H1 (cell line): ENCODE measurements at regions not wholly inside any gene's neighbourhood (a gene's known extent, or its start where the extent isn't known, plus 50 kb on each side); places are given as distances from the start of the nearest gene placed in this dataset.

Experiments used
- CTCF ChIA-PET: fragments of 300-600 bp; sonication (Branson Sonifier 250); formaldehyde crosslinking; loops from one replicate; lab custom pipeline; 2021; ENCODE audit not compliant: partially characterized antibody; lab: Charles Lee
- POLR2A ChIA-PET: fragments of 300-600 bp; sonication (Branson Sonifier 250); formaldehyde crosslinking; loops from one replicate; lab custom pipeline; 2021; ENCODE audit warnings: inconsistent platforms; ENCODE audit not compliant: partially characterized antibody; lab: Charles Lee
- DNase-seq, 2 experiments: peaks; one replicate each; pipeline versions ENCODE4 v3.0.0 to v3.0.0-alpha.2; 2010 to 2022; ENCODE audit warnings: low spot score in 2 of 2, low read depth in 1 of 2, mixed read lengths in 1 of 2
- FAIRE-seq: peaks from 2 replicates; lab custom pipeline; 2011; peaks lifted over from hg19 to GRCh38; lab: Jason Lieb, UNC
- H2AFZ ChIP-seq: 2 replicates; pipeline ENCODE4 v1.8.1; 2012; ENCODE audit warnings: low read length, inconsistent platforms
- H2AK5ac ChIP-seq: 2 replicates; pipeline ENCODE4 v1.6.1; 2013; ENCODE audit warnings: low read depth, low read length
- H2BK120ac ChIP-seq: replicated peaks from 2 replicates; pipeline ENCODE3; 2013; ENCODE audit warnings: low read depth, low read length, inconsistent platforms
- H2BK12ac ChIP-seq: 2 replicates; pipeline ENCODE4 v1.6.1; 2013; ENCODE audit warnings: low read depth, low read length
- H2BK15ac ChIP-seq: 2 replicates; pipeline ENCODE4 v1.6.1; 2013; ENCODE audit warnings: low read length
- H2BK20ac ChIP-seq: 2 replicates; pipeline ENCODE4 v1.6.1; 2013; ENCODE audit warnings: low read length
- H2BK5ac ChIP-seq: 2 replicates; pipeline ENCODE4 v1.6.1; 2013; ENCODE audit warnings: low read depth, low read length
- H3K14ac ChIP-seq: 2 replicates; pipeline ENCODE4 v1.6.1; 2013; ENCODE audit warnings: inconsistent platforms; ENCODE audit not compliant: insufficient read length
- H3K18ac ChIP-seq: 2 replicates; pipeline ENCODE4 v1.6.1; 2013; ENCODE audit warnings: low read length; ENCODE audit errors: extremely low read depth
- H3K23ac ChIP-seq: 2 replicates; pipeline ENCODE4 v1.6.1; 2013; ENCODE audit warnings: inconsistent platforms; ENCODE audit not compliant: insufficient read length
- H3K23me2 ChIP-seq: 2 replicates; pipeline ENCODE4 v1.6.1; 2013; ENCODE audit warnings: low read depth, low read length
- H3K27ac ChIP-seq: 2 replicates; pipeline ENCODE4 v1.6.1; 2011; ENCODE audit warnings: low read depth, low read length, inconsistent platforms
- H3K27me3 ChIP-seq, 4 experiments: replicated peaks in 1 of 4; 1 replicate in 1 of 4; 2 replicates in 3 of 4; pipeline versions ENCODE4 v1.6.1 to v1.8.1; 2011 to 2013; ENCODE audit warnings: low read length in 3 of 4, mild to moderate bottlenecking in 3 of 4, inconsistent platforms in 2 of 4, mixed read lengths in 2 of 4, moderate library complexity in 1 of 4; ENCODE audit not compliant: control insufficient read depth in 3 of 4, insufficient read depth in 3 of 4; ENCODE audit errors: extremely low read depth in 1 of 4
- H3K36me3 ChIP-seq, 4 experiments: 2 replicates each; pipeline versions ENCODE4 v1.6.1 to v1.8.1; 2011 to 2013; ENCODE audit warnings: mild to moderate bottlenecking in 4 of 4, low read length in 3 of 4, moderate library complexity in 2 of 4, control low read depth in 1 of 4, inconsistent platforms in 1 of 4; ENCODE audit not compliant: insufficient read depth in 4 of 4, control insufficient read depth in 2 of 4
- H3K4ac ChIP-seq: replicated peaks from 2 replicates; pipeline ENCODE3; 2013; ENCODE audit warnings: low read length, low read depth, mixed read lengths, inconsistent platforms; ENCODE audit not compliant: insufficient read length
- H3K4me1 ChIP-seq, 4 experiments: replicated peaks in 1 of 4; 1 replicate in 1 of 4; 2 replicates in 3 of 4; pipeline versions ENCODE4 v1.6.1 to v1.8.1; 2011 to 2013; ENCODE audit warnings: low read length in 3 of 4, inconsistent platforms in 2 of 4, mixed read lengths in 1 of 4; ENCODE audit not compliant: insufficient read depth in 4 of 4, control insufficient read depth in 3 of 4
- H3K4me2 ChIP-seq, 2 experiments: 2 replicates each; pipeline versions ENCODE4 v1.6.1 to v1.8.1; 2011 to 2013; ENCODE audit warnings: low read depth in 2 of 2, low read length in 2 of 2, control low read depth in 1 of 2, inconsistent platforms in 1 of 2, mild to moderate bottlenecking in 1 of 2; ENCODE audit not compliant: insufficient read depth in 1 of 2
- H3K4me3 ChIP-seq, 4 experiments: fragments of 200-600, 300-600 bp in 1 of 4; sonication (generic), shearing (Covaris generic), sonication (Bioruptor Twin) in 1 of 4; 2 replicates each; pipeline versions ENCODE4 v1.5.1 to v1.8.1; 2011 to 2016; ENCODE audit warnings: low read length in 4 of 4, low read depth in 3 of 4, control low read depth in 2 of 4, inconsistent platforms in 2 of 4, mild to moderate bottlenecking in 2 of 4, mixed read lengths in 1 of 4, moderate library complexity in 1 of 4; ENCODE audit not compliant: insufficient read depth in 2 of 4; ENCODE audit errors: extremely low read depth in 1 of 4
- H3K56ac ChIP-seq: replicated peaks from 2 replicates; pipeline ENCODE3; 2013; ENCODE audit warnings: low read depth, mild to moderate bottlenecking, mixed read lengths, low read length, inconsistent platforms; ENCODE audit not compliant: insufficient read length
- H3K79me1 ChIP-seq: 2 replicates; pipeline ENCODE4 v1.6.1; 2013; ENCODE audit warnings: low read depth, low read length, control low read depth
- H3K79me2 ChIP-seq, 2 experiments: 2 replicates each; pipeline versions ENCODE4 v1.6.1 to v1.8.1; 2012 to 2013; ENCODE audit warnings: low read length in 2 of 2, mild to moderate bottlenecking in 2 of 2, inconsistent platforms in 1 of 2; ENCODE audit not compliant: insufficient read depth in 2 of 2, control insufficient read depth in 1 of 2
- H3K9ac ChIP-seq, 4 experiments: replicated peaks in 1 of 4; 1 replicate in 1 of 4; 2 replicates in 3 of 4; pipeline versions ENCODE4 v1.6.1 to v1.8.1; 2011 to 2013; ENCODE audit warnings: low read depth in 3 of 4, low read length in 3 of 4, control low read depth in 2 of 4, mild to moderate bottlenecking in 2 of 4, moderate library complexity in 2 of 4, inconsistent platforms in 1 of 4; ENCODE audit errors: extremely low read depth in 1 of 4
- H3K9me3 ChIP-seq, 2 experiments: 2 replicates each; pipeline versions ENCODE4 v1.6.1 to v1.8.1; 2012 to 2013; ENCODE audit warnings: mild to moderate bottlenecking in 2 of 2, moderate library complexity in 2 of 2, control low read depth in 1 of 2, inconsistent platforms in 1 of 2, low read depth in 1 of 2, low read length in 1 of 2, mixed read lengths in 1 of 2; ENCODE audit not compliant: insufficient read depth in 2 of 2
- H4K20me1 ChIP-seq, 2 experiments: replicated peaks in 1 of 2; 2 replicates each; pipeline versions ENCODE3 to v1.8.1; 2011 to 2013; ENCODE audit warnings: inconsistent platforms in 2 of 2, low read length in 2 of 2, mild to moderate bottlenecking in 1 of 2; ENCODE audit not compliant: insufficient read depth in 2 of 2, control insufficient read depth in 1 of 2
- H4K5ac ChIP-seq: 2 replicates; pipeline ENCODE4 v1.6.1; 2013; ENCODE audit warnings: low read length, low read depth, mixed read lengths, inconsistent platforms; ENCODE audit not compliant: insufficient read length
- H4K8ac ChIP-seq: 2 replicates; pipeline ENCODE4 v1.8.0; 2013; ENCODE audit warnings: mild to moderate bottlenecking, moderate library complexity, low read length, inconsistent platforms; ENCODE audit not compliant: insufficient read depth; ENCODE audit errors: extremely low read depth
- H4K91ac ChIP-seq: replicated peaks from 2 replicates; pipeline ENCODE3; 2013; ENCODE audit warnings: low read length, mixed read lengths, inconsistent platforms; ENCODE audit not compliant: insufficient read length
- ASH2L ChIP-seq: fragments of 200-600, 300-600 bp; sonication (generic); IDR thresholded peaks from one replicate; pipeline ENCODE4 v1.7.1; 2017; ENCODE audit warnings: low read length
- CBX5 ChIP-seq: fragments of 300-800, 300-1000 bp; sonication (generic); IDR thresholded peaks from 2 replicates; pipeline ENCODE4 v1.7.1; 2016; ENCODE audit warnings: antibody characterized with exemption, low read length, low read depth
- CTBP2 ChIP-seq: IDR thresholded peaks from 2 replicates; pipeline ENCODE4 v1.7.0; 2011; ENCODE audit warnings: borderline replicate concordance, mild to moderate bottlenecking, moderate library complexity, mixed read lengths, low read length; ENCODE audit not compliant: insufficient read depth, insufficient read length
- EP300 ChIP-seq, 2 experiments: IDR thresholded peaks; 1 replicate in 1 of 2; 2 replicates in 1 of 2; pipeline ENCODE4 v1.6.1; 2011 to 2012; ENCODE audit warnings: low read depth in 2 of 2, low read length in 2 of 2, mild to moderate bottlenecking in 2 of 2, borderline replicate concordance in 1 of 2, inconsistent platforms in 1 of 2, moderate library complexity in 1 of 2
- FOSL1 ChIP-seq: IDR thresholded peaks from 2 replicates; pipeline ENCODE4 v1.6.1; 2011; ENCODE audit warnings: mild to moderate bottlenecking, low read depth, low read length, moderate library complexity; ENCODE audit not compliant: insufficient read depth
- HDAC2 ChIP-seq, 2 experiments: fragments of 300-600 bp in 1 of 2; sonication (generic) in 1 of 2; IDR thresholded peaks; 2 replicates each; pipeline ENCODE4 v1.6.1; 2011 to 2012; ENCODE audit warnings: low read depth in 2 of 2, low read length in 2 of 2, mild to moderate bottlenecking in 2 of 2, moderate library complexity in 2 of 2, borderline replicate concordance in 1 of 2, inconsistent platforms in 1 of 2
- HDAC6 ChIP-seq: IDR thresholded peaks from one replicate; pipeline ENCODE4 v1.7.1; 2012; ENCODE audit warnings: low read depth, mild to moderate bottlenecking, inconsistent platforms, low read length, moderate library complexity
- JUND ChIP-seq: IDR thresholded peaks from 2 replicates; pipeline ENCODE4 v1.6.1; 2011; ENCODE audit warnings: mild to moderate bottlenecking, improper control_type of control experiment, low read length
- SIRT6 ChIP-seq: IDR thresholded peaks from one replicate; pipeline ENCODE4 v1.7.1; 2012; ENCODE audit warnings: low read length, inconsistent platforms
- SP2 ChIP-seq: IDR thresholded peaks from 2 replicates; pipeline ENCODE4 v1.6.1; 2012; ENCODE audit warnings: mild to moderate bottlenecking, low read length, inconsistent platforms
- TBP ChIP-seq: IDR thresholded peaks from 2 replicates; pipeline ENCODE4 v1.6.1; 2011; ENCODE audit warnings: low read depth, low read length, improper control_type of control experiment
- TCF12 ChIP-seq: IDR thresholded peaks from 2 replicates; pipeline ENCODE4 v1.6.1; 2011; ENCODE audit warnings: low read depth, mild to moderate bottlenecking, low read length
- WGBS, 2 experiments: shearing (Covaris generic) in 1 of 2; methylation state at CpG; one replicate each; pipeline versions ENCODE4 v1.1.6 to v1.1.7; 2013 to 2015; ENCODE audit warnings: low lambda C conversion rate in 2 of 2, mixed read lengths in 2 of 2, inconsistent platforms in 1 of 2, low coverage in 1 of 2, missing lambda C conversion rate in 1 of 2; ENCODE audit not compliant: insufficient replicate concordance in 2 of 2, insufficient coverage in 1 of 2, insufficient read length in 1 of 2; ENCODE audit errors: extremely low coverage in 1 of 2, missing lambda C conversion rate in 1 of 2; 5-methylcytosine and 5-hydroxymethylcytosine counted together
- TF ChIP-seq, protein P1 (sequence below): IDR thresholded peaks from 2 replicates; pipeline ENCODE4 v1.6.1; 2011; ENCODE audit warnings: low read depth, mild to moderate bottlenecking, low read length; ENCODE audit not compliant: insufficient read depth

- no peak for FAIRE-seq
- no peak overlapping the region for H2BK15ac ChIP-seq
Observed at GRCh38 chr1:112791723-112792104, 76.6 kb upstream of the PPM1J start.

More at GRCh38 chr1:112791723-112792104, 76.6 kb upstream of the PPM1J start:
- CTCF ChIA-PET = interaction anchor here (1.2 to 3.7 kb wide), 6 partner anchors 12 to 76 kb away, joined by 4 to 21 read pairs (median 8); partner anchors contain the start of gene PPM1J
- no peaks in the 10 kb centered on the region for H4K20me1 ChIP-seq
- POLR2A ChIA-PET = no interaction called here
- no peak overlapping the region for H3K56ac ChIP-seq
- H3K79me1 ChIP-seq = no peaks in the 10 kb centered on the region
- H2BK20ac ChIP-seq = peak overlapping the region; percentile 15; the same call in 1 of the 2 replicates
- H3K27me3 ChIP-seq = no peaks in the 10 kb centered on the region; a peak in 1 of 7 replicates
- no peak overlapping the region for H3K23ac ChIP-seq
- no peaks in the 10 kb centered on the region for H3K9me3 ChIP-seq
- H2BK12ac ChIP-seq = peak overlapping the region; percentile 18; the same call in 1 of the 2 replicates
- H3K27ac ChIP-seq = no peak overlapping the region
- peaks cover 2 to 23% (median 14%) of the 10 kb centered on the region in 4 experiments for H3K4me1 ChIP-seq
- no peaks in the 10 kb centered on the region for H3K36me3 ChIP-seq
- no peak overlapping the region for H4K8ac ChIP-seq
- H2BK120ac ChIP-seq = no peak overlapping the region
- H4K91ac ChIP-seq = no peak overlapping the region
- H3K23me2 ChIP-seq = no peaks in the 10 kb centered on the region; the same call in 1 of the 2 replicates
- H3K18ac ChIP-seq = no peak overlapping the region
- no peak overlapping the region for H2BK5ac ChIP-seq
- H2AFZ ChIP-seq = no peak overlapping the region
- no peak overlapping the region for H3K4ac ChIP-seq
- H3K4me2 ChIP-seq = no peak overlapping the region
- no peaks in the 10 kb centered on the region for H3K79me2 ChIP-seq
- H3K4me3 ChIP-seq = no peak overlapping the region
- H4K5ac ChIP-seq = no peak overlapping the region
- H2AK5ac ChIP-seq = no peak overlapping the region
- WGBS, 2 experiments = 91% methylated on average over 3 of the region's 3 CpGs; no CpG with 5 or more reads in 1 of the 2 experiments
- H3K14ac ChIP-seq = no peak overlapping the region
- DNase-seq = no peak
- TF ChIP-seq CTBP2 (no peak), EP300 (IDR thresholded peaks at IDR 0.05; ENCODE audit: borderline replicate concordance in 1 of 2, low read depth in 2 of 2, low read length in 2 of 2) (no peak), JUND (no peak), SIRT6 (no peak), CBX5 (no peak), FOSL1 (no peak), TBP (no peak), ASH2L (no peak), TCF12 (no peak), SP2 (no peak), HDAC6 (no peak), HDAC2 (IDR thresholded peaks at IDR 0.05; ENCODE audit: borderline replicate concordance in 1 of 2, low read depth in 2 of 2, low read length in 2 of 2) (no peak)
- TF ChIP-seq, protein P1, sequence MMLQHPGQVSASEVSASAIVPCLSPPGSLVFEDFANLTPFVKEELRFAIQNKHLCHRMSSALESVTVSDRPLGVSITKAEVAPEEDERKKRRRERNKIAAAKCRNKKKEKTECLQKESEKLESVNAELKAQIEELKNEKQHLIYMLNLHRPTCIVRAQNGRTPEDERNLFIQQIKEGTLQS = no peak
- H3K9ac ChIP-seq = no peak overlapping the region
